Left lung (tissue), 4 donors: ENCODE measurements at regions not wholly inside any gene's neighbourhood (a gene's known extent, or its start where the extent isn't known, plus 50 kb on each side); places are given as distances from the start of the nearest gene placed in this dataset.

ENCODE experiments used
- ATAC-seq: fragments of 200-7000 bp; cut with Tn5 transposase; one replicate; pipeline ENCODE4 v1.9.1; 2020; ENCODE audit warnings: moderate library complexity
- DNase-seq, 4 donors: peaks; one replicate each; pipeline ENCODE4 v3.0.0-alpha.2; 2013 to 2020
- H3K27ac ChIP-seq, 2 donors: fragments of 200-600 bp; sonication (generic) in 1 of 2; one replicate each; pipeline versions ENCODE4 v1.5.0 to v1.8.0; 2020 to 2021
- H3K27me3 ChIP-seq, 2 donors: fragments of 200-600 bp; sonication (generic) in 1 of 2; one replicate each; pipeline versions ENCODE4 v1.5.0 to v1.8.0; 2020 to 2021
- H3K36me3 ChIP-seq, 2 donors: fragments of 200-600 bp; sonication (generic) in 1 of 2; one replicate each; pipeline versions ENCODE4 v1.5.0 to v1.8.0; 2020 to 2021
- H3K4me1 ChIP-seq, 2 donors: fragments of 200-600 bp; one replicate each; pipeline ENCODE4 v1.8.0; 2021
- H3K4me3 ChIP-seq, 2 donors: fragments of 200-600 bp; sonication (generic) in 1 of 2; one replicate each; pipeline versions ENCODE4 v1.5.0 to v1.8.0; 2020 to 2021; ENCODE audit warnings: mild to moderate bottlenecking in 1 of 2
- H3K9me3 ChIP-seq, 2 donors: fragments of 200-600 bp; sonication (generic) in 1 of 2; one replicate each; pipeline versions ENCODE4 v1.5.0 to v1.8.0; 2020 to 2021
- intact Hi-C, 2 donors: fragments of 100-400 bp; cut with DNase I; formaldehyde crosslinking; loops; one replicate each; pipeline versions ENCODE4 v1.11.2 to v1.14.2; 2022
- TF ChIP-seq, protein P1 (sequence below), 2 donors: fragments of 200-600 bp; sonication (generic) in 1 of 2; IDR thresholded peaks; one replicate each; pipeline versions ENCODE4 v1.5.0 to v1.8.0; 2021; ENCODE audit warnings: antibody characterized with exemption in 2 of 2
- donor health status: DM: no; HTN: yes; CAD: no.
- donor health status: DM: no; HTN: no; CAD: no.

DNA sequence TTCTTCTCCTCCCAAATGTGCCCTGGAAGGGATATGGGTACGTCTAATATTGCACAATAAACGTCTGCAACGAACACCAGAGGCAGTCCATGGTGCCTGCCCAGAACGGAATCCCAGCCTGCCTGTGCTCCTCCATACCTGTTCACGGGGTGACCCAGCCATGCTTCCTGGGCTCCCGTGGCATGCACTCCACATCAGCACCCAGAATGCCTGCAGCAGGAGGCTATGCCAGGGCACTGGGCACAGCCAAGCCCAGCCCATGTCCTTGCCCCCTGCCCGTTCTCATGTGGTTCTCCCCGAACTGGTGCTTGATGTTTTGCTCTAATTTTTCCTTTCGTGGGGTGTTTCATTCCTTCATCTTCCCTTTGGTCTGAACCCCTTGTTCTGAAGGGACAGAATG is 404.3 kb downstream of the BCL11B start:
- TF ChIP-seq, protein P1, sequence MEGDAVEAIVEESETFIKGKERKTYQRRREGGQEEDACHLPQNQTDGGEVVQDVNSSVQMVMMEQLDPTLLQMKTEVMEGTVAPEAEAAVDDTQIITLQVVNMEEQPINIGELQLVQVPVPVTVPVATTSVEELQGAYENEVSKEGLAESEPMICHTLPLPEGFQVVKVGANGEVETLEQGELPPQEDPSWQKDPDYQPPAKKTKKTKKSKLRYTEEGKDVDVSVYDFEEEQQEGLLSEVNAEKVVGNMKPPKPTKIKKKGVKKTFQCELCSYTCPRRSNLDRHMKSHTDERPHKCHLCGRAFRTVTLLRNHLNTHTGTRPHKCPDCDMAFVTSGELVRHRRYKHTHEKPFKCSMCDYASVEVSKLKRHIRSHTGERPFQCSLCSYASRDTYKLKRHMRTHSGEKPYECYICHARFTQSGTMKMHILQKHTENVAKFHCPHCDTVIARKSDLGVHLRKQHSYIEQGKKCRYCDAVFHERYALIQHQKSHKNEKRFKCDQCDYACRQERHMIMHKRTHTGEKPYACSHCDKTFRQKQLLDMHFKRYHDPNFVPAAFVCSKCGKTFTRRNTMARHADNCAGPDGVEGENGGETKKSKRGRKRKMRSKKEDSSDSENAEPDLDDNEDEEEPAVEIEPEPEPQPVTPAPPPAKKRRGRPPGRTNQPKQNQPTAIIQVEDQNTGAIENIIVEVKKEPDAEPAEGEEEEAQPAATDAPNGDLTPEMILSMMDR (IDR thresholded peaks at IDR 0.05) = no peak
- no peak overlapping the region for H3K4me3 ChIP-seq
- intact Hi-C loops = no loop called here
- H3K27ac ChIP-seq = no peak overlapping the region
- no peak for DNase-seq
- ATAC-seq = no peak
- no peaks in the 10 kb centered on the region for H3K4me1 ChIP-seq
- no peaks in the 10 kb centered on the region for H3K36me3 ChIP-seq
- no peaks in the 10 kb centered on the region for H3K9me3 ChIP-seq
- H3K27me3 ChIP-seq = no peaks in the 10 kb centered on the region

DNA sequence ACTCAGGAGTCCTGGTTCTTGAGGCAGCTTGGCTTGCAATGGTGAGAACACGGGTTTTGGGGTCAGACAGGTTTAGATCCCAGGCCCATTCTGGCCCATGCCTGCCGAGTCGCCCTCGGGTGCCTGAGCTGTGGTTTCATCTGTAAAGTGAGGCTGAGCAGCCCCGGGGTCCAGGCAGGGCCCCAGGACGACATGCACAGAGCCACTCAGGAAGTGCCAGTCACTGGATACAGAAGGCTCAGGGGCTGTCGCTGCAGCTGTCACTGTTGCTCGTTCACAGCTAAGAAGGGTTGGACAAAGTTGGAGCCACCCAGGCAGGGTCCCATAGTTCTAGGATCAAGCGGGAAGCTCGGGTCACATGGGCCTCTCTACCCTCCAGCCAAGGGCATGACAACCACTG is 403.1 kb downstream of the BCL11B start:
- ATAC-seq (no peak), DNase-seq (no peak)
- no peaks in the 10 kb centered on the region for H3K9me3 ChIP-seq
- H3K27ac ChIP-seq = no peak overlapping the region
- H3K36me3 ChIP-seq = no peaks in the 10 kb centered on the region
- intact Hi-C loops = no loop called here
- no peaks in the 10 kb centered on the region for H3K27me3 ChIP-seq
- no peaks in the 10 kb centered on the region for H3K4me1 ChIP-seq
- no peak overlapping the region for H3K4me3 ChIP-seq
- TF ChIP-seq, protein P1 (IDR thresholded peaks at IDR 0.05) = no peak

DNA sequence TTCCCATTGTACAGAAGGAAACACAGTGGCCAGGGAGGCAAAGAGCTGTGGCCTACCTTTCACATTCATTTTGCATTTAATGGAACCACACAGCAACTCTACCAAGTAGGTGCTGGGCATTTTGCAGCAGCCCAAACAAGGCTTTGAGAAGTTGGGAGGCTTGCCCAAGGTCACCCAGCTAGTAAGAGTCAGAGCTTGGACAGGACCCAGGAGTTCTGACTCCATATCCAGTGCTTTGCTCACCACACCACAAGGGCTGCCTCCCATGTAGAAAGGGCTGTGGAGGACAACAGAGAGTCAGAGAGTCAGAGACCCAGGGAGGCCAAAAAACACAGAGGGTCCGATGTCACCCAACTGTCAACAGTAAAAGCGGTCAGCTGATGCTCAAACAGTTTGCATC is 400.2 kb downstream of the BCL11B start:
- intact Hi-C loops = no loop called here
- no peaks in the 10 kb centered on the region for H3K36me3 ChIP-seq
- ATAC-seq (no peak), DNase-seq (no peak)
- TF ChIP-seq, protein P1 (IDR thresholded peaks at IDR 0.05) = no peak
- no peak overlapping the region for H3K27ac ChIP-seq
- H3K4me1 ChIP-seq = no peaks in the 10 kb centered on the region
- no peaks in the 10 kb centered on the region for H3K9me3 ChIP-seq
- peaks cover 0 to 5% of the 10 kb centered on the region in 2 donors for H3K27me3 ChIP-seq
- H3K4me3 ChIP-seq = no peak overlapping the region

DNA sequence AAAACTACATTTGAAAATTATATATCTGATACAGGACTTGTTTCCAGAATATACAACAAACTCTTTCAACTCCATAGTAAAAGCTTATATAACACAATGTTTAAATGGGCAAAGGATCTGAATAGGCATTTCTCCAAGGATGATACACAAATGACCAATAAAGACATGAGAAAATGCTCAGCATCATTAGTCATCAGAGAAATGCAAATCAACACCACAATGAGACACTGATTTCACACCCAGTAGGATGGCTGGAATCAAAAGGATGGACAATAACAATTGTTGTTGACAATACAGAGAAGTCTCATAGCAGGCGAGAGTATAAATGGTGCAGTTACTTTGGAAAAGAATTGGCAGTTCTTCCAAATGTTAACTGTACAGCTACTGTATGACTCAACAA is 394.9 kb downstream of the BCL11B start:
- peaks cover 0 to 12% of the 10 kb centered on the region in 2 donors for H3K9me3 ChIP-seq
- peaks cover 0 to 5% of the 10 kb centered on the region in 2 donors for H3K27me3 ChIP-seq
- no peak for DNase-seq
- H3K4me1 ChIP-seq = no peaks in the 10 kb centered on the region
- intact Hi-C loops = no loop called here
- ATAC-seq = no peak
- H3K4me3 ChIP-seq = no peak overlapping the region
- TF ChIP-seq, protein P1 (IDR thresholded peaks at IDR 0.05) = no peak
- H3K27ac ChIP-seq = no peak overlapping the region
- no peaks in the 10 kb centered on the region for H3K36me3 ChIP-seq

DNA sequence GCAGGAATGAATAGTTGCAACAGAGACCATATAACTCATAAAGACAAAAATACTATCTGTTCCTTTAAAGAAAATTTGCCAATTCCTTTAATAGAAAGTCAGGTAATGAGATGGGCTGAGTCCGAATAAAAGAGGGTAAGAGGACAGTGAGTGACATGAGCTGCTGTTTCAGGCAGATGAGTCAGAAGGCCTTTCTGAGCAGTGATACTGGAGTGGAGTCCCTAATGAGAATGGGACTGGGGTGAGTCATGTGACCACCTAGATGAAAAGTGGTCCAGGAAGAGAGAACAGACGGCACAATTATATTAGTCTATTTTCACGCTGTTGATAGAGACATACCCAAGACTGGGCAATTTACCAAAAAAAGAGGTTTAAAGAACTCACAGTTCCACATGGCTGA is 393.7 kb downstream of the BCL11B start:
- Histone ChIP-seq H3K27ac (no peak overlapping the region), H3K4me3 (no peak overlapping the region), H3K27me3 (peaks cover 0 to 5% of the 10 kb centered on the region in 2 donors), H3K36me3 (no peaks in the 10 kb centered on the region), H3K4me1 (no peaks in the 10 kb centered on the region), H3K9me3 (peaks cover 0 to 12% of the 10 kb centered on the region in 2 donors)
- no peak for ATAC-seq
- intact Hi-C loops = no loop called here
- DNase-seq = no peak
- TF ChIP-seq, protein P1 (IDR thresholded peaks at IDR 0.05) = no peak
